Lung microvascular endothelial cell (primary cell): ENCODE measurements at regions not wholly inside any gene's neighbourhood (a gene's known extent, or its start where the extent isn't known, plus 50 kb on each side); places are given as distances from the start of the nearest gene placed in this dataset.
"Not testable (repeated sequence)": the region's sequence is repeated elsewhere in the genome, so short reads cannot be mapped to it uniquely, and the experiment has no call there.

Source experiments
- DNase-seq, 2 donors: peaks; one replicate each; pipeline versions ENCODE4 v3.0.0 to v3.0.0-alpha.2; 2010; ENCODE audit warnings: low read depth in 2 of 2

- no peak for DNase-seq
Observed at GRCh38 chr6:63440594-63440993, 120.8 kb upstream of the LGSN start.

DNA sequence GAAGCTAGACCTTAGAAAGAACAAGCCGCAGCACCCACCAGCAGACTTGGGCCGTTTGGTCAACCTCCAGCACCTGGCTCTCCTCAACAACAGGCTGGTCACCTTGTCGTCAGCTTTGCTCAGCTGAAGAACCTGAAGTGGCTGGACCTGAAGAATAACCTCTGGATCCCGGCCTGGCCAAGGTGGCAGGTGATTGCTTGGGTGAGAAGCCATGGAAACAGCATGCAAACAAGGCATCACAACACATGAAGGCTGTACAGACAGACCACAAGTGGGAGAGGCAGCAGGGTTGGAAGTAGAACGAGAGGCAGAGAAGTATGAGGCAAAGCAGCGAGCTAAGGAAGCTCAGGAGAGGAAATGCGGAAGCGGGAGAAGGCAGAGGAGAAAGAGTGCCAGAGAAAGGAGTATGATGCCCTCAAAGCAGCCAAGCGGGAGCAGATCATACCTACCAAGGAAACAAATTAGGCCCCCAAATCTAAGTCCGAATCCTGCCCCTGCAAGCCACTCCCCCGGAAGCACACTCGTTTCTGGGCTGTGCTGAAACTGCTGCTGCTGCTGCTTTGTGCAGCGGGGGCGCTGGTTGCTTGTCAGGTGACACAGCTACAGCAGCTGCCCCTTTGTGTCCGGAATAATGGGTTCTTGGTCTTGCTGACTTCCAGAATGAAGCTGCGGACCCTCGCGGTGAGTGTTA is 121.6 kb upstream of the LGSN start:
- DNase-seq = no peak

- DNase-seq = no peak
Observed at GRCh38 chr6:63442870-63443269, 123.1 kb upstream of the LGSN start.

- DNase-seq = no peak
Observed at GRCh38 chr6:63444768-63445167, 125.0 kb upstream of the LGSN start.

GRCh38 chr6:63446405-63446804 is 125.9 kb upstream of the LOC128125822 start:
- DNase-seq = no peak

GRCh38 chr6:63447134-63447533 is 125.1 kb upstream of the LOC128125822 start:
- DNase-seq = no peak

DNA sequence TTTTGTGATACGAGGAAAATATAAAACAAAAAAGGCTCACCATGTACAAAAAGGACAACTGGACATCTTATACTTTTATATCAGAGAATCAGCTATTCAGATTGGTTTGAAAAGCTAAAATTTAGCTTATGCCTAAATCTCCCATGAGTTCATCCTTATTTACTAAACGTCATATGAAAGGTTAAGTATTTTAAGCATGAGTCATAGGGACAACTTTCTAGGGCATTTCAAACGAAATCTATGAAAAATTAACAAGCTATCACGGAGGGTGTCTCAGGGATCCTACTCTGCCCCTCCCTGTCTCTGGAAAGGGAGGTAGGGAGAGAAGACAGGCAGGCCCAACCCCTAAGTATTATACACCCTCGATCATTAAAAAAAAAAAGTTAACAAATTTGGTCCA is 124.1 kb upstream of the LOC128125822 start:
- DNase-seq = no peak

DNA sequence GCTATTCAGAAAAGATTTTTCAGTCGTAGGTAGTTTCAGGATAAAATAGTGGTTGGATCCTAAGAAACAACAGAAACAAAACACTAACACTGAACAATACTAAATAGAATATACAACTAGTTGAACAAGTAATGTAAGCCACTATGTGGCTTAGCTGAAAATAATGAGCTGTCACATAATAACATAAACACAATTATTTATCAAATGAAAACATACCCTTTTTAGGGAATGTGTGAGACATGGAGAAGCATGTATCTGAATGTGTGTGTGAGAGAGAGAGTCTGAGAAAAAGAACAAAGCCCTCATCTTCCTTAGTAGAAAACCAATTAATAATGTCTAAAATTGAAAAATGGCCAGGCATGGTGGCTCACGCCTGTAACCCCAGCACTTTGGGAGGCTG is 122.6 kb upstream of the LOC128125822 start:
- DNase-seq = no peak

DNA sequence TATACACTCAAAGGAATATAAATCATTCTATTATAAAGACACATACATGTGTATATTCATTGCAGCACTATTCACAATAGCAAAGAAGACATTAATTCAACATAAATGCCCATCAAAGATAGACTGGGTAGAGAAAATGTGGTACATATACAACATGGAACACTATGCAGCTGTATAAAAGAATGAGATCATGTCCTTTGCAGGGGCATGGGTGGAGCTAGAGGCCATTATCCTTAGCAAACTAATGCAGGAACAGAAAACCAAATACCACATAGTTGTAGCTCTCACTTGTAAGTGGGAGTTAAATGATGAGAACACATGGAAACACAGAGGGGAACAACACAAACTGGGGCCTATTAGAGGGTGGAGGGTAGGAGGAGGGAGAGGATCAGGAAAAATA is 121.0 kb upstream of the LOC128125822 start:
- DNase-seq = no peak

GRCh38 chr6:63452125-63452524 is 120.2 kb upstream of the LOC128125822 start:
- no peak for DNase-seq

DNA sequence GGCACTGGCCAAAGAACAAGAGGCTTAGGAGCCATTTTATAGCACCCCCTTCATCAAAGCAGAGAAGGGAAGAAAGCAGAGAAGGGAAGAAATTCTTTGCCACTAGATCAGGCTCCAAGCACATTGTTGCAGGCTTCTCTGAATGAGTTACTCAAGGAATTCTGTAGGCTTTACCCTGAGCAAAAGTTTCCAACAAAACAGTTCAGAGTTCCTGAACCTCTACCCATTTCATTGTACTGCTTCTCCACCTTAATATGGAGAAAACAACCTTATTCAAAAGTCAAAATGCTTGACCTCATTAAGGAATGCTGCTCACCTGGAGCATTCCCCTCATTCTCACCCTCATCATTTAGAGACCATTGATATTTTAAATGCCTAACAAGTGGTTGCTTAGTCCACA is 115.5 kb upstream of the LOC128125822 start:
- DNase-seq = no peak

DNA sequence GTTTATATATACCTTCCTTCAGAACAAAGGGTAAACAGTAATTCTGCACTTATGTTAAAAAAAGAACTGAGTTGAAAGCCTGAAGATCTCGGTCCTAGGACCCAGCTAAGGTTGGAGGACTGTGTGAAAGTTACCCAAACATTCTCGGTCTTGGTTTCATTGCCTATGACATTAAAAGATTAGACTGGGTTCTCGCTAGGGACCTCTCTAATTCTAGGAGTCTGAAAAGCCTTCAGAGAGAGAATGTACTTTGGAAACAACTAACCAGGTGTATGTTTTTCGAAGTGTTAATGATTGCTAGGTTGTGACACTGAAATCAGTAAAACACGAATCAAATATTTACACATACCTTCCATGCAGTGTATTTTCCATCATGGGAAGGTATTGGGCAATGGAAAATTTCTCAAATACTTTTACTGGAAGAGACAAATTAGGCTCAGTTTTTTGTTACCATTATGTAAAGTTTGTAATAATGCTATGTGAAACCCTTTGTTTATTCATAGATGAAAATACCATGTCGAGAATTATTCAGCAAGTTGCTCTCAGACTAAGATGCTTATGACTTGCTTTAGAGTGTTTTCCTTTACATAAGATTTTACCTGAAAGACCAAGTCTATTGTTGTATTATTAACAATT is 113.7 kb upstream of the LOC128125822 start:
- DNase-seq = peak in 1 of 2 donors; percentile 5

DNA sequence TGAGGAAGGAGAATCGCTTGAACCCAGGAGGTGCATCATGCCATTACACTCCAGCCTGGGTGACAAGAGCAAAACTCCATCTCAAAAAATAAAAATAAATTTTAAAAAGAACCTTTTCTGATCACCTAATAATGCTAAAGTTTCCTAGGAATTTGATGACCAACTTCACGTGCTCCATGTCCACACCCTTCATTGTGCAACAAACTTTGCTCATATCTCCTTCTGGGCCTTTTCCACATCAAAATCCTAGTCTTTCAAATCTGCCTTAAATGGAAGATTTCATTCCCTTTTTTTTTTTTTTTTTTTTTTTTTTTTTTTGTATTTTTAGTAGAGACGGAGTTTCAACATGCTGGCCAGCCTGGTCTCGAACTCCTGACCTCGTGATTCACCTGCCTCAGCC is 112.5 kb upstream of the LOC128125822 start:
- no peak for DNase-seq

DNA sequence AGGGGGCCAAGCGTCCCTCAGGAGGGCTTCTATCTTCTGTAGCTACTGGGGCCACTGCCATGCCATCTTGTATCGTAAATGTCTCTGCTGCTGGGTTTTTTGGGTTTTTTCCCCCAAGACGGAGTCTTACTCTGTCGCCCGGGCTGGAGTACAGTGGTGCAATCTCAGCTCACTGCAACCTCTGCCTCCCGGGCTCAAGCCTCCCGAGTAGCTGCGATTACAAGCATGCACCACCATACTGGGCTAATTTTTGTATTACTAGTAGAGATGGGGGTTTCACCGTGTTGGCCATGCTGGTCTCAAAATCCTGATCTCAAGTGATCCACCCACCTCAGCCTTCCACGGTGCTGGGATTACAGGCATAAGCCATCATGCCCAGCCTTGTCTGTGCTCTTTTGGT is 111.3 kb upstream of the LOC128125822 start:
- no peak for DNase-seq

DNA sequence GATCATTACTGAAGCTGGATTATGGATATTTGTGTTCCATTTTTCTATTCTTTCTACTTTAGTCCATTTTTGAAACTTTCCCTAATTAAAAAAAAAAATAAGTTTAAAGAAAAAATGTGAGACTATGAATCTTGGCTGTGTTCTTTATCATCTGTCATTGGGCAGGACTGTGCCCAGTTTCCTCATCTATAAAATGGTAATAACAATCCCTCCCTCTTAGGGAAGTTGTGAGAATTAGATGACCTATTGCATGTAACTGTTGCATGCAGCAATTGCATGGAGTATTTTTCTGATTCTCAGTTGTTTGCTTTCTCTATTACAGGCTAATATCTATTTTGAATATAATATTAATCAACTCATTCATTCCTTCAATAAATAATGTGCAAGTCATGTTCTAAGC is 108.2 kb upstream of the LOC128125822 start:
- DNase-seq = no peak

- no peak for DNase-seq
Observed at GRCh38 chr6:63465750-63466149, 106.5 kb upstream of the LOC128125822 start.

DNA sequence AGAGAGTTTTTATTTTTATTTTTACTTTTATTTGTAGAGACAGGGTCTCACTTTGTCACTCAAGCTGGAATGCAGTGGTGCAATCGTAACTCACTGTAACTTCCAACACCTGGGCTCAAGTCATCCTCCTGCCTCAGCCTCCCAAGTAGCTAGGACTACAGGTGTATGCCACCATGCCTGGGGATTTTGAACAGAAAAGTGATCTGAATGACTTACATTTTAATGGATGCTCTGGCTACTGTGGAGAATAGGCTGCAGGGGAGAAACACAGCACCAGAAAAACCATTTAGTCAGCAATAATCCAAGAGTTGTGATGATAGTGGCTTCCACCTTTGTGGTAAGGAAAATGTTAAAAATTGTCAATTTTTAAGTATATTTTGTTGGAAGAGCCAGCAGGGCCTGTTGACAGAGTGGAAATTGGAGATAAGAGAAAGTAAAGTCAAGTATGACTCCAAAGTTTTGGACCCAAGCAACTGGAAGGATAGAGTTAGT is 106.0 kb upstream of the LOC128125822 start:
- no peak for DNase-seq

DNA sequence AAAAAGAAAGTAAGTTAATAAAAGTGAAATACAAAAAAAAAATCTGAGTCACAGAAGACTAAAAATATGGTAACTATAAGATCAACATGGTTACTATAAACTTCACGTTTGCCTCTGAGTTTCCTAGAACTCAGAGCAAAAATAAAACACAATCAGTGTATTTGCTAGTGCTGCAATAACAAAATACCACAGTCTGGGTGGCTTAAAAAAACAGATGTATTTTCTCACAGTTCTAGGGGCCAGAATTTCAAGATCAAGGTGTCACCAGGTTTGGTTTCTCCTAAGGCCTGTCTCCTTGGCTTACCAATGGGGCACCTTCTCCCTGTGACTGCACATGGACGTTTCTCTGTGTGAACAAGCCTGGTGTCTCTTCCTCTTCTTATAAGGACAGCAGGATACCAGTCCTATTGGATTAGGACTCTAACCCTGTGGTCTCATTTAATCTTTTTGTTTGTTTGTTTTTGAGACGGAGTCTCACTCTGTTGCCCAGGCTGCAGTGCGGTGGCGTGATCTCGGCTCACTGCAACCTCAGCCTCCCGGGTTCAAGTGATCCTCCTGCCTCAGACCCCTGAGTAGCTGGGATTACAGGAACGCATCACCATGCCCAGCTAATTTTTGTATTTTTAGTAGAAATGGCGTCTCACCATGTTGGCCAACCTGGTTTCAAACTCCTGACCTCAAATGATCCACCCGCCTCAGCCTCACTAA is 104.9 kb upstream of the LOC128125822 start:
- no peak for DNase-seq

DNA sequence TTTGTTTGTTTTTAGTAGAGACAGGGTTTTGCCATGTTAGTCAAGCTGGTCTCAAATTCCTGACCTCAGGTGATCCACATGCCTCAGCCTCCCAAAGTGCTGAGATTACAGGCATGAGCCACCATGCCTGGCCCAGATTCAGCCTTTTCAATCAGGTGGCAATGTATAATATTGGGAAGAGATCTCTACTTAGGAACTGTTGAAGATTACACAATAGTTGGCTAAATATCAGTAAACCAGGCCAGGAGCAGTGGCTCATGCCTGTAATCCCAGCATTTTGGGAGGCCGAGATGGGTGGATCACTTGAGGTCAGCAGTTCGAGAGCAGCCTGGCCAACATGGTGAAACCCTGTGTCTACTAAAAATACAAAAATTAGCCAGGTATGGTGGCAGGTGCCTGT is 101.1 kb upstream of the LOC128125822 start:
- not testable (repeated sequence) for DNase-seq

DNA sequence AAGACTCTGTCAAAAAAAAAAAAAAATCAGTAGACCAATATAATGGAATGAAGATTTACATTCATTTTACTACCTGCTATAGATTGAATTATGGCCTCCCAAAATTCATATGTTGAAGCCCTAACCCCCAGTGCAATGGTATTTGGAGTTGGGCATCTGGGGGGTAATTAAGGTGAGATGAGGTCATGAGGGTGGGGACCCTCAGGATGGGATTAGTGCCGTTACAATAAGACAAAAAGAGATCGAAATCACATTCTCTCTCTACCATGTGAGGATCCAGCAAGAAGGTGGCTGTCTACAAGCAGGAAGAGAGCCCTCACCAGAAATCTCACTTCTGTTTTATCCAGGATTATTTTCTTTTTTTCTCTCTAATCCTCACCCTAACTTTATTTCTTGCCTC is 100.6 kb upstream of the LOC128125822 start:
- no peak for DNase-seq

GRCh38 chr6:63475707-63476106 is 96.6 kb upstream of the LOC128125822 start:
- DNase-seq = no peak

GRCh38 chr6:63476302-63476701 is 96.0 kb upstream of the LOC128125822 start:
- no peak for DNase-seq
